Parathyroid adenoma (tissue), 2 donors: ENCODE measurements at regions not wholly inside any gene's neighbourhood (a gene's known extent, or its start where the extent isn't known, plus 50 kb on each side); places are given as distances from the start of the nearest gene placed in this dataset.

Experiments
- H2AFZ ChIP-seq: fragments of 300-600 bp; sonication (generic); one replicate; pipeline ENCODE4 v1.7.0; 2017; ENCODE audit warnings: antibody characterized with exemption, mild to moderate bottlenecking
- H3K27ac ChIP-seq: fragments of 300-600 bp; sonication (generic); one replicate; pipeline ENCODE4 v1.7.0; 2017
- H3K27me3 ChIP-seq: fragments of 300-600 bp; sonication (generic); one replicate; pipeline ENCODE4 v1.7.0; 2017; ENCODE audit warnings: low read length; ENCODE audit not compliant: control insufficient read depth, insufficient read depth
- H3K36me3 ChIP-seq: fragments of 300-600 bp; sonication (generic); one replicate; pipeline ENCODE4 v1.7.0; 2017; ENCODE audit warnings: low read length; ENCODE audit not compliant: control insufficient read depth, insufficient read depth
- H3K4me1 ChIP-seq: fragments of 300-600 bp; sonication (generic); one replicate; pipeline ENCODE4 v1.7.0; 2017; ENCODE audit warnings: control low read depth
- H3K4me2 ChIP-seq: fragments of 300-600 bp; sonication (generic); one replicate; pipeline ENCODE4 v1.7.0; 2017; ENCODE audit warnings: low read length
- H3K4me3 ChIP-seq: fragments of 300-600 bp; sonication (generic); one replicate; pipeline ENCODE4 v1.7.0; 2017; ENCODE audit warnings: low read depth, low read length
- H3K79me2 ChIP-seq: fragments of 300-600 bp; sonication (generic); one replicate; pipeline ENCODE4 v1.7.0; 2017; ENCODE audit warnings: control low read depth
- H3K9ac ChIP-seq: fragments of 300-600 bp; sonication (generic); one replicate; pipeline ENCODE4 v1.7.0; 2017; ENCODE audit warnings: mild to moderate bottlenecking
- H3K9me3 ChIP-seq: fragments of 300-600 bp; sonication (generic); one replicate; pipeline ENCODE4 v1.7.0; 2017; ENCODE audit warnings: low read length; ENCODE audit not compliant: control insufficient read depth
- TF ChIP-seq, protein P1 (sequence below): fragments of 300-600 bp; sonication (generic); IDR thresholded peaks from one replicate; pipeline ENCODE4 v1.7.0; 2017; ENCODE audit warnings: antibody characterized with exemption, mild to moderate bottlenecking
- donor health status: primary hyperparathyroidism.

GRCh38 chr3:28138043-28138610, 103.3 kb upstream of the CMC1 start:
- Histone ChIP-seq H3K27me3 (no peaks in the 10 kb centered on the region), H2AFZ (no peak overlapping the region), H3K4me2 (no peak overlapping the region), H3K4me3 (no peak overlapping the region), H3K79me2 (no peaks in the 10 kb centered on the region), H3K9me3 (no peaks in the 10 kb centered on the region), H3K27ac (no peak overlapping the region), H3K9ac (no peak overlapping the region), H3K36me3 (no peaks in the 10 kb centered on the region), H3K4me1 (no peaks in the 10 kb centered on the region)
- TF ChIP-seq, protein P1, sequence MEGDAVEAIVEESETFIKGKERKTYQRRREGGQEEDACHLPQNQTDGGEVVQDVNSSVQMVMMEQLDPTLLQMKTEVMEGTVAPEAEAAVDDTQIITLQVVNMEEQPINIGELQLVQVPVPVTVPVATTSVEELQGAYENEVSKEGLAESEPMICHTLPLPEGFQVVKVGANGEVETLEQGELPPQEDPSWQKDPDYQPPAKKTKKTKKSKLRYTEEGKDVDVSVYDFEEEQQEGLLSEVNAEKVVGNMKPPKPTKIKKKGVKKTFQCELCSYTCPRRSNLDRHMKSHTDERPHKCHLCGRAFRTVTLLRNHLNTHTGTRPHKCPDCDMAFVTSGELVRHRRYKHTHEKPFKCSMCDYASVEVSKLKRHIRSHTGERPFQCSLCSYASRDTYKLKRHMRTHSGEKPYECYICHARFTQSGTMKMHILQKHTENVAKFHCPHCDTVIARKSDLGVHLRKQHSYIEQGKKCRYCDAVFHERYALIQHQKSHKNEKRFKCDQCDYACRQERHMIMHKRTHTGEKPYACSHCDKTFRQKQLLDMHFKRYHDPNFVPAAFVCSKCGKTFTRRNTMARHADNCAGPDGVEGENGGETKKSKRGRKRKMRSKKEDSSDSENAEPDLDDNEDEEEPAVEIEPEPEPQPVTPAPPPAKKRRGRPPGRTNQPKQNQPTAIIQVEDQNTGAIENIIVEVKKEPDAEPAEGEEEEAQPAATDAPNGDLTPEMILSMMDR: no peak

GRCh38 chr3:28139288-28139687, 102.1 kb upstream of the CMC1 start:
- Histone ChIP-seq H3K9ac (no peak overlapping the region), H2AFZ (no peak overlapping the region), H3K4me2 (no peak overlapping the region), H3K36me3 (no peaks in the 10 kb centered on the region), H3K79me2 (no peaks in the 10 kb centered on the region), H3K9me3 (no peaks in the 10 kb centered on the region), H3K27ac (no peak overlapping the region), H3K4me3 (no peak overlapping the region), H3K27me3 (no peaks in the 10 kb centered on the region), H3K4me1 (no peaks in the 10 kb centered on the region)
- TF ChIP-seq, protein P1: no peak

GRCh38 chr3:28139967-28140634, 101.3 kb upstream of the CMC1 start:
- no peak overlapping the region for H3K9ac ChIP-seq
- H3K4me1 ChIP-seq: no peaks in the 10 kb centered on the region
- TF ChIP-seq, protein P1: no peak
- no peaks in the 10 kb centered on the region for H3K79me2 ChIP-seq
- no peaks in the 10 kb centered on the region for H3K27me3 ChIP-seq
- no peak overlapping the region for H3K4me2 ChIP-seq
- no peaks in the 10 kb centered on the region for H3K36me3 ChIP-seq
- no peaks in the 10 kb centered on the region for H3K9me3 ChIP-seq
- no peak overlapping the region for H3K27ac ChIP-seq
- H3K4me3 ChIP-seq: no peak overlapping the region
- H2AFZ ChIP-seq: no peak overlapping the region

DNA sequence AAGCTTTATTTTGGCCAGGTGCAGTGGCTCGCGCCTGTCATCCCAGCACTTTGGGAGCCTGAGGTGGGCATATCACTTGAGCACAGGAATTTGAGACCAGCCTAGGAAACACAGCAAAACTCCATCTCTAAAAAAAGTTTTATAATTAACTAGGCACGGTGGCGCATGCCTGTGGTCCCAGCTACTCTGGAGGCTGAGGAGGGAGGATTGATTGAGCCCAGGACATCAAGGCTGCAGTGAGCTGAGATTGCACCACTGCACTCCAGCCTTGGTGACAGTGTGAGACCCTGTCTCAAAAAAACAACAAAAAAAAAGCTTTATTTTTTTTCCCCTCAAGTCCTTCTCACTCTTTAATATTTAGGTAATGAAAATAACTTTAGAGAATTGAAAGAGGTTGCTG, 100.8 kb upstream of the CMC1 start:
- H3K4me1 ChIP-seq: no peaks in the 10 kb centered on the region

More for the DNA sequence above, 100.8 kb upstream of the CMC1 start:
- TF ChIP-seq, protein P1: no peak
- Histone ChIP-seq H3K9ac (no peak overlapping the region), H3K27ac (no peak overlapping the region), H3K27me3 (no peaks in the 10 kb centered on the region), H2AFZ (no peak overlapping the region), H3K9me3 (no peaks in the 10 kb centered on the region), H3K4me2 (no peak overlapping the region), H3K4me3 (no peak overlapping the region), H3K79me2 (no peaks in the 10 kb centered on the region), H3K36me3 (no peaks in the 10 kb centered on the region)
